Uterus (tissue), 3 donors: ENCODE measurements at regions not wholly inside any gene's neighbourhood (a gene's known extent, or its start where the extent isn't known, plus 50 kb on each side); places are given as distances from the start of the nearest gene placed in this dataset.

Experiments used
- DNase-seq, 2 donors: peaks; one replicate each; pipeline ENCODE4 v3.0.0-alpha.2; 2019 to 2020
- H3K27ac ChIP-seq, 2 donors: fragments of 200-600 bp; sonication (generic); 1 replicate in 1 of 2; 2 replicates in 1 of 2; pipeline ENCODE4 v1.5.1; 2016 to 2018
- H3K27me3 ChIP-seq, 2 donors: fragments of 200-600 bp; sonication (generic); one replicate each; pipeline ENCODE4 v1.5.1; 2018 to 2019; ENCODE audit warnings: control low read depth in 1 of 2
- H3K36me3 ChIP-seq, 2 donors: fragments of 200-600 bp; sonication (generic); one replicate each; pipeline ENCODE4 v1.5.1; 2019; ENCODE audit warnings: control low read depth in 1 of 2
- H3K4me1 ChIP-seq, 2 donors: fragments of 200-600 bp; sonication (generic); one replicate each; pipeline ENCODE4 v1.5.1; 2018 to 2019; ENCODE audit warnings: control low read depth in 1 of 2
- H3K4me3 ChIP-seq, 2 donors: fragments of 200-600 bp; sonication (generic); 1 replicate in 1 of 2; 2 replicates in 1 of 2; pipeline ENCODE4 v1.5.1; 2018 to 2019; ENCODE audit warnings: mild to moderate bottlenecking in 1 of 2
- H3K9me3 ChIP-seq, 2 donors: fragments of 200-600 bp; sonication (generic); one replicate each; pipeline ENCODE4 v1.5.1; 2019; ENCODE audit warnings: control low read depth in 1 of 2
- POLR2A ChIP-seq, 2 donors: fragments of 450-650 bp; IDR thresholded peaks; one replicate each; pipeline ENCODE4 v1.6.1; 2016; ENCODE audit warnings: antibody characterized with exemption in 2 of 2, mild to moderate bottlenecking in 1 of 2, moderate library complexity in 1 of 2
- intact Hi-C: fragments of 100-400 bp; cut with DNase I; formaldehyde crosslinking; loops from one replicate; pipeline ENCODE4 v1.15.1; 2023; ENCODE audit warnings: low total_unique reads
- TF ChIP-seq, protein P1 (sequence below), 4 experiments: fragments of 200-600 bp in 2 of 4; fragments of 450-650 bp in 2 of 4; sonication (generic) in 2 of 4; IDR thresholded peaks; one replicate each; pipeline ENCODE4 v1.5.1; 2016 to 2019; ENCODE audit warnings: antibody characterized with exemption in 4 of 4, mild to moderate bottlenecking in 2 of 4, moderate library complexity in 1 of 4
- donor health status: DM: yes; HTN: yes; CAD: no.

DNA sequence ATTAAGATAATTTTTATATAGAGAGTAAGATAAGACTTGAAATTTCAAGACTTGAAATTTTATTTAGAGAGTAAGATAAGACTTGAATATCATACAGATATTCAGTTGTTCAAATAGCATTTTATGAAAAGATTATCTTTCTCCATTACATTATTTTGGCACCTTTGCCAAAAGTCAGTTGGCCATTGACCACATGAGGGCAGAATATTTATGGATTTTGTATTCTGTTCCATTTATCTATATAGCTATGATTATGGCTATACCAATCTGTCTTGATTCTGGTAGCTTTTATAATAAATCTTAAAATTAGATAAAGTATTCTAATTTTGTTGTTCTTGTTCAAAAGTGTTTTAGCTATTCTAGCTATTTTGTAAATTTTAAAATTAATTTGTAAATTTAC, 537.9 kb upstream of the GJE1 start:
- intact Hi-C loops: no loop called here
- Histone ChIP-seq H3K4me3 (no peak overlapping the region), H3K27ac (no peak overlapping the region), H3K4me1 (no peaks in the 10 kb centered on the region), H3K36me3 (no peaks in the 10 kb centered on the region), H3K27me3 (no peaks in the 10 kb centered on the region), H3K9me3 (no peaks in the 10 kb centered on the region)
- TF ChIP-seq, protein P1, sequence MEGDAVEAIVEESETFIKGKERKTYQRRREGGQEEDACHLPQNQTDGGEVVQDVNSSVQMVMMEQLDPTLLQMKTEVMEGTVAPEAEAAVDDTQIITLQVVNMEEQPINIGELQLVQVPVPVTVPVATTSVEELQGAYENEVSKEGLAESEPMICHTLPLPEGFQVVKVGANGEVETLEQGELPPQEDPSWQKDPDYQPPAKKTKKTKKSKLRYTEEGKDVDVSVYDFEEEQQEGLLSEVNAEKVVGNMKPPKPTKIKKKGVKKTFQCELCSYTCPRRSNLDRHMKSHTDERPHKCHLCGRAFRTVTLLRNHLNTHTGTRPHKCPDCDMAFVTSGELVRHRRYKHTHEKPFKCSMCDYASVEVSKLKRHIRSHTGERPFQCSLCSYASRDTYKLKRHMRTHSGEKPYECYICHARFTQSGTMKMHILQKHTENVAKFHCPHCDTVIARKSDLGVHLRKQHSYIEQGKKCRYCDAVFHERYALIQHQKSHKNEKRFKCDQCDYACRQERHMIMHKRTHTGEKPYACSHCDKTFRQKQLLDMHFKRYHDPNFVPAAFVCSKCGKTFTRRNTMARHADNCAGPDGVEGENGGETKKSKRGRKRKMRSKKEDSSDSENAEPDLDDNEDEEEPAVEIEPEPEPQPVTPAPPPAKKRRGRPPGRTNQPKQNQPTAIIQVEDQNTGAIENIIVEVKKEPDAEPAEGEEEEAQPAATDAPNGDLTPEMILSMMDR (IDR thresholded peaks at IDR 0.05): no peak
- TF ChIP-seq POLR2A (IDR thresholded peaks at IDR 0.05): no peak
- no peak for DNase-seq

DNA sequence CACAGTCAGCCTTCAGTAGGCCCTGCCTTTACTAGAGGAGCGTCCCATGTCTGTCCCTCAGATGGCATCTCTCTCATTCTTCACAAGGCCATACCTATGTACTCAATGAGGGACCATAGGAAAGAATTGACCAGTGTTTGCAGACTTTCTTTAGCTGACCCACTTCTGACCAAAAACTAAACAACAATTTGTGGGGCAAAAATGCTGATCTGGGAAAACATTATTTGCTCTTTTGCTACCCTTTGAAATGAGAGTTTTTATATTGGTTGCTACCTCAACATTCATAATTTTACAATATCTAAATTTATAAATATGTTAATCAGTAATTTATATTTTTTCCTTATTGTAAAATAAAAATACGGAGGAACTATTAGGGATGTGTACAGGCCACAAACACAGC, 539.4 kb upstream of the GJE1 start:
- no peak for DNase-seq
- no peaks in the 10 kb centered on the region for H3K36me3 ChIP-seq
- H3K4me3 ChIP-seq: no peak overlapping the region
- intact Hi-C loops: no loop called here
- no peak for TF ChIP-seq POLR2A (IDR thresholded peaks at IDR 0.05)
- TF ChIP-seq, protein P1 (IDR thresholded peaks at IDR 0.05): no peak
- H3K27me3 ChIP-seq: no peaks in the 10 kb centered on the region
- no peaks in the 10 kb centered on the region for H3K4me1 ChIP-seq
- H3K27ac ChIP-seq: no peak overlapping the region
- H3K9me3 ChIP-seq: no peaks in the 10 kb centered on the region

DNA sequence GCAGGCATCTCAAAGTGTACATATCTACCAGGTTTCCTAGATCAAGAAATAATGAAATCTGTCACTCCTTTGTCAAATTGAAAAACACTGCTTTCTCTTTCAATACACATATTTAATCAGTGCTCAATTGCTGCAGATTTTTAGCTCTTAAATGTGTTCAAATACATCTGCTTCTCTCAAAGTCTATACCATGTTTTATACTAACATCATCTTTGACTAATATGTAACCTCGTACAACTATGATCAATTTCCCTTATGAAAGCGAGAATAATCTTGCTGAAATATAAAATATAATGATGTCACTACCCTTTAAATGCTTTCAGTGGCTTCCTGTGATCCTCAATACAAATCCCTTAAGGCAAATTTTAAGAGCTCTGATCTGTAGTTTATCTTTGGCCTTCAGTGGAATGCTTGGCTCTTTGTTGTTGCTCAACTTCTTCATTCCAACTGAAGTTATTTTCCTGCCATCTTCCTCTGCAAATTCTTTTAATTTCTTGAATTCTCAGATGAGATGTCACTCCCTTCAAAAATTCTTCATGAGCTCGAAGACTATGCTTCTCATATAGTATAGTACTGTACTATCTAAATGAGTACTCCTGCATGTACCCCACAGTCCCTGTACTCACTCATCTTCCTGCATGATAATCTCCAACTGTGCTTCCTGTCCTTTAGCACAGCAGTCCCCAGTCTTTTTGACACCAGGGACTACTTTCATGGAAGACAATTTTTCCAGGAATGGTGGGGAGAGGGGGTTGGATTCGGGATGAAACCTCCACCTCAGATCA, 545.1 kb upstream of the GJE1 start:
- H3K4me1 ChIP-seq: no peaks in the 10 kb centered on the region
- no peak for TF ChIP-seq POLR2A (IDR thresholded peaks at IDR 0.05)
- TF ChIP-seq, protein P1 (IDR thresholded peaks at IDR 0.05): no peak
- no peak for DNase-seq
- no peak overlapping the region for H3K27ac ChIP-seq
- H3K27me3 ChIP-seq: no peaks in the 10 kb centered on the region
- no peaks in the 10 kb centered on the region for H3K36me3 ChIP-seq
- no peaks in the 10 kb centered on the region for H3K9me3 ChIP-seq
- intact Hi-C loops: no loop called here
- no peak overlapping the region for H3K4me3 ChIP-seq

GRCh38 chr6:141580988-141581552, 551.7 kb upstream of the GJE1 start:
- H3K9me3 ChIP-seq: no peaks in the 10 kb centered on the region
- DNase-seq: no peak
- H3K36me3 ChIP-seq: no peaks in the 10 kb centered on the region
- no peak overlapping the region for H3K4me3 ChIP-seq
- H3K27me3 ChIP-seq: no peaks in the 10 kb centered on the region
- no peak for TF ChIP-seq POLR2A (IDR thresholded peaks at IDR 0.05)
- TF ChIP-seq, protein P1 (IDR thresholded peaks at IDR 0.05): no peak
- intact Hi-C loops: no loop called here
- H3K27ac ChIP-seq: no peak overlapping the region
- H3K4me1 ChIP-seq: no peaks in the 10 kb centered on the region

- Histone ChIP-seq H3K9me3 (no peaks in the 10 kb centered on the region), H3K27me3 (no peaks in the 10 kb centered on the region), H3K36me3 (no peaks in the 10 kb centered on the region), H3K4me1 (no peaks in the 10 kb centered on the region), H3K27ac (no peak overlapping the region), H3K4me3 (no peak overlapping the region)
- intact Hi-C loops: no loop called here
- no peak for TF ChIP-seq POLR2A (IDR thresholded peaks at IDR 0.05)
- TF ChIP-seq, protein P1 (IDR thresholded peaks at IDR 0.05): no peak
- no peak for DNase-seq
Measured at GRCh38 chr6:141580131-141580530, 552.6 kb upstream of the GJE1 start.
